GM21528 (cell line): ENCODE measurements at regions not wholly inside any gene's neighbourhood (a gene's known extent, or its start where the extent isn't known, plus 50 kb on each side); places are given as distances from the start of the nearest gene placed in this dataset.

Source experiments
- ATAC-seq: cut with Tn5 transposase; IDR thresholded peaks from one replicate; pipeline ENCODE4 v1.9.1; 2021; ENCODE audit warnings: mild to moderate bottlenecking, moderate library complexity; ENCODE audit not compliant: unreplicated experiment, low FRiP score

GRCh38 chr10:44835300-44835699 lies 75.8 kb upstream of the TMEM72 start:
- no peak for ATAC-seq

- ATAC-seq, result no peak
These were observed 67.7 kb upstream of the TMEM72 start for GRCh38 chr10:44843484-44843883.

- no peak for ATAC-seq
These were observed 65.6 kb upstream of the TMEM72 start for GRCh38 chr10:44845361-44846175.

GRCh38 chr10:44847110-44847509 lies 64.0 kb upstream of the TMEM72 start:
- no peak for ATAC-seq

- no peak for ATAC-seq
These were observed 62.9 kb upstream of the TMEM72 start for GRCh38 chr10:44848211-44848610.

- no peak for ATAC-seq
These were observed 61.2 kb upstream of the TMEM72 start for GRCh38 chr10:44849936-44850335.

- no peak for ATAC-seq
These were observed 60.7 kb upstream of the TMEM72 start for GRCh38 chr10:44850356-44850934.

- no peak for ATAC-seq
These were observed 59.7 kb upstream of the TMEM72 start for GRCh38 chr10:44851413-44851812.

GRCh38 chr10:44851881-44852280 lies 59.3 kb upstream of the TMEM72 start:
- no peak for ATAC-seq

- no peak for ATAC-seq
These were observed 57.9 kb upstream of the TMEM72 start for GRCh38 chr10:44853148-44853734.

GRCh38 chr10:44853796-44854195 lies 57.3 kb upstream of the TMEM72 start:
- no peak for ATAC-seq

GRCh38 chr10:44854693-44855350 lies 56.3 kb upstream of the TMEM72 start:
- no peak for ATAC-seq

- no peak for ATAC-seq
These were observed 54.4 kb upstream of the TMEM72 start for GRCh38 chr10:44856696-44857095.

GRCh38 chr10:44857363-44858016 lies 53.6 kb upstream of the TMEM72 start:
- peak; percentile 73 for ATAC-seq

GRCh38 chr10:44858017-44858371 lies 53.1 kb upstream of the TMEM72 start:
- ATAC-seq, result no peak

- ATAC-seq, result no peak
These were observed 52.1 kb upstream of the TMEM72 start for GRCh38 chr10:44858988-44859387.

- no peak for ATAC-seq
These were observed 51.4 kb upstream of the TMEM72 start for GRCh38 chr10:44859546-44860285.

- ATAC-seq, result no peak
These were observed 50.1 kb upstream of the TMEM72 start for GRCh38 chr10:44860811-44861736.
